GM23338 (cell line): ENCODE measurements at regions not wholly inside any gene's neighbourhood (a gene's known extent, or its start where the extent isn't known, plus 50 kb on each side); places are given as distances from the start of the nearest gene placed in this dataset.

ENCODE experiments used
- ATAC-seq: fragments of 200-7000 bp; cut with Tn5 transposase; 3 replicates; pipeline ENCODE4 v1.9.1; 2020
- DNase-seq: peaks from one replicate; pipeline ENCODE4 v3.0.0-alpha.2; 2015; ENCODE audit warnings: low spot score
- H2AFZ ChIP-seq: fragments of 200-600 bp; sonication (generic); 2 replicates; pipeline ENCODE4 v1.8.0; 2016; ENCODE audit warnings: antibody characterized with exemption, mild to moderate bottlenecking, moderate library complexity
- H3F3A ChIP-seq: fragments of 200-600 bp; sonication (generic); replicated peaks from 2 replicates; pipeline ENCODE4 v1.8.0; 2017; ENCODE audit warnings: antibody characterized with exemption, mixed run types, low read depth
- H3K27ac ChIP-seq: fragments of 200-600 bp; sonication (generic); 2 replicates; pipeline ENCODE4 v1.6.1; 2016; ENCODE audit warnings: low read depth
- H3K27me3 ChIP-seq: fragments of 200-600 bp; sonication (generic); 2 replicates; pipeline ENCODE4 v1.8.0; 2016; ENCODE audit warnings: mild to moderate bottlenecking, mixed run types, moderate library complexity; ENCODE audit not compliant: insufficient read depth
- H3K36me3 ChIP-seq: fragments of 200-600 bp; sonication (generic); 2 replicates; pipeline ENCODE4 v1.8.0; 2016; ENCODE audit warnings: mild to moderate bottlenecking; ENCODE audit not compliant: insufficient read depth
- H3K4me1 ChIP-seq: fragments of 200-600 bp; sonication (generic); 2 replicates; pipeline ENCODE4 v1.8.0; 2016; ENCODE audit warnings: mild to moderate bottlenecking, moderate library complexity; ENCODE audit not compliant: insufficient read depth
- H3K4me2 ChIP-seq: fragments of 200-600 bp; sonication (generic); 2 replicates; pipeline ENCODE4 v1.7.1; 2017; ENCODE audit warnings: mixed run types
- H3K4me3 ChIP-seq: fragments of 200-600 bp; sonication (generic); 2 replicates; pipeline ENCODE4 v1.6.1; 2016; ENCODE audit warnings: mixed run types
- H3K79me2 ChIP-seq: fragments of 200-600 bp; sonication (generic); replicated peaks from 2 replicates; pipeline ENCODE4 v1.8.0; 2017; ENCODE audit warnings: mild to moderate bottlenecking; ENCODE audit not compliant: insufficient read depth
- H3K9me2 ChIP-seq: fragments of 200-600 bp; sonication (generic); 2 replicates; pipeline ENCODE4 v1.8.0; 2017; ENCODE audit not compliant: insufficient read depth
- H4K20me1 ChIP-seq: fragments of 200-600 bp; sonication (generic); replicated peaks from 2 replicates; pipeline ENCODE4 v1.8.0; 2017; ENCODE audit warnings: mild to moderate bottlenecking; ENCODE audit not compliant: insufficient read depth
- H3K27ac Mint-ChIP-seq: 2 replicates; pipeline ENCODE4 v1.8.0; 2020; ENCODE audit warnings: inconsistent platforms, mild to moderate bottlenecking, moderate library complexity, mixed read lengths
- H3K27me3 Mint-ChIP-seq: 3 replicates; pipeline ENCODE4 v1.8.0; 2022; ENCODE audit warnings: low read depth, mild to moderate bottlenecking, moderate library complexity, mixed read lengths, inconsistent platforms; ENCODE audit not compliant: insufficient read depth, poor library complexity
- H3K36me3 Mint-ChIP-seq: 3 replicates; pipeline ENCODE4 v1.8.0; 2021; ENCODE audit warnings: low read depth, mild to moderate bottlenecking, inconsistent platforms, moderate library complexity, mixed read lengths
- H3K4me1 Mint-ChIP-seq: 3 replicates; pipeline ENCODE4 v1.8.0; 2020; ENCODE audit warnings: mild to moderate bottlenecking, inconsistent platforms, mixed read lengths
- H3K4me3 Mint-ChIP-seq: 3 replicates; pipeline ENCODE4 v1.8.0; 2021; ENCODE audit warnings: moderate library complexity, mild to moderate bottlenecking, inconsistent platforms, mixed read lengths
- H3K9me3 Mint-ChIP-seq: 3 replicates; pipeline ENCODE4 v1.8.0; 2020; ENCODE audit warnings: moderate library complexity, mild to moderate bottlenecking, inconsistent platforms, mixed read lengths
- CREB1 ChIP-seq: fragments of 250-450 bp; sonication (Bioruptor Pico); IDR thresholded peaks from 2 replicates; pipeline ENCODE4 v1.5.0; 2020; ENCODE audit warnings: low read depth, mild to moderate bottlenecking, moderate library complexity
- EZH2 ChIP-seq: fragments of 200-600 bp; sonication (generic); IDR thresholded peaks from one replicate; pipeline ENCODE4 v1.8.0; 2017; ENCODE audit warnings: antibody characterized with exemption, mild to moderate bottlenecking, low read depth; ENCODE audit not compliant: unreplicated experiment
- EZH2phosphoT487 ChIP-seq: fragments of 200-600 bp; sonication (generic); IDR thresholded peaks from one replicate; pipeline ENCODE4 v1.8.1; 2018; ENCODE audit warnings: antibody characterized with exemption; ENCODE audit not compliant: unreplicated experiment
- JUNB ChIP-seq: IDR thresholded peaks from one replicate; pipeline ENCODE4 v1.6.1; 2016; ENCODE audit warnings: antibody characterized with exemption; ENCODE audit not compliant: unreplicated experiment
- NANOG ChIP-seq: IDR thresholded peaks from 2 replicates; pipeline ENCODE4 v1.6.1; 2016; ENCODE audit warnings: antibody characterized with exemption, borderline replicate concordance
- POLR2AphosphoS5 ChIP-seq: IDR thresholded peaks from 2 replicates; pipeline ENCODE4 v1.6.1; 2016; ENCODE audit warnings: antibody characterized with exemption, low read depth
- STAT1 ChIP-seq: IDR thresholded peaks from one replicate; pipeline ENCODE4 v1.6.1; 2016; ENCODE audit warnings: antibody characterized with exemption; ENCODE audit not compliant: unreplicated experiment
- ZNF114 ChIP-seq: fragments of 250-450 bp; sonication (Bioruptor Pico); IDR thresholded peaks from 2 replicates; pipeline ENCODE4 v1.5.0; 2020; ENCODE audit warnings: mild to moderate bottlenecking, moderate library complexity
- ZNF331 ChIP-seq: fragments of 250-450 bp; sonication (Bioruptor Pico); IDR thresholded peaks from 2 replicates; pipeline ENCODE4 v1.5.0; 2020; ENCODE audit warnings: low read depth, mild to moderate bottlenecking, moderate library complexity
- TF ChIP-seq, protein P1 (sequence below): IDR thresholded peaks from one replicate; pipeline ENCODE4 v1.6.1; 2018; ENCODE audit warnings: antibody characterized with exemption; ENCODE audit not compliant: unreplicated experiment
- TF ChIP-seq, protein P2 (sequence below): IDR thresholded peaks from 2 replicates; pipeline ENCODE4 v1.6.1; 2016; ENCODE audit warnings: antibody characterized with exemption
- TF ChIP-seq, protein P3 (sequence below), 2 experiments: fragments of 200-600 bp in 1 of 2; sonication (generic) in 1 of 2; conservative IDR thresholded peaks; 2 replicates each; pipeline versions ENCODE4 v1.5.1 to v1.6.1; 2016 to 2017; ENCODE audit warnings: antibody characterized with exemption in 2 of 2, low read depth in 2 of 2, mild to moderate bottlenecking in 2 of 2, moderate library complexity in 1 of 2
- TF ChIP-seq, protein P4 (sequence below): fragments of 250-450 bp; sonication (Bioruptor Pico); IDR thresholded peaks from 2 replicates; pipeline ENCODE4 v1.5.0; 2020; ENCODE audit warnings: mild to moderate bottlenecking, moderate library complexity

DNA sequence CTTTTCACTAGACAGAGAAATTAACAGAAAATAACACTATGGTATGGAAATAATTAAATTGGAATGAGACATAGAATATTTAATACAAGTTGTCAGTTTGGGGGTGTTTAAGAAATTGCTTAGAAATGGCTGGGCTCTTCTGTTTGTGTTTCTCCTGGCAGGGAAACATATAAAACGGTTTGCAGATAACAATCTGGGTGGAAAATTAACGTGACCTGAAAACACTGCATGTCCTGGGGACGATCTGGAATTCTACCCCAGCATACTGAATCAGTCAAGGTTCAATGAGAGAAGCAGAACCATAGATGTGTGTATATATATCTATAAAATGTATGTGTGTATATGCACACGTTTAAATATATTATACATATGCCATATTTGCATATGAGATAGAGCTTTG lies 109.8 kb downstream of the SPATA18 start:
- peaks cover 2% of the 10 kb centered on the region for H3K27me3 Mint-ChIP-seq
- H3K4me3 Mint-ChIP-seq = no peak overlapping the region
- no peaks in the 10 kb centered on the region for H3K9me3 Mint-ChIP-seq
- H2AFZ ChIP-seq = no peak overlapping the region
- TF ChIP-seq ZNF114 (CRISPR knock-in tag) (no peak), EZH2phosphoT487 (no peak), CREB1 (CRISPR knock-in tag) (no peak), STAT1 (no peak), POLR2AphosphoS5 (no peak), NANOG (no peak), ZNF331 (CRISPR knock-in tag) (no peak), EZH2 (no peak), JUNB (no peak)
- TF ChIP-seq, protein P1, sequence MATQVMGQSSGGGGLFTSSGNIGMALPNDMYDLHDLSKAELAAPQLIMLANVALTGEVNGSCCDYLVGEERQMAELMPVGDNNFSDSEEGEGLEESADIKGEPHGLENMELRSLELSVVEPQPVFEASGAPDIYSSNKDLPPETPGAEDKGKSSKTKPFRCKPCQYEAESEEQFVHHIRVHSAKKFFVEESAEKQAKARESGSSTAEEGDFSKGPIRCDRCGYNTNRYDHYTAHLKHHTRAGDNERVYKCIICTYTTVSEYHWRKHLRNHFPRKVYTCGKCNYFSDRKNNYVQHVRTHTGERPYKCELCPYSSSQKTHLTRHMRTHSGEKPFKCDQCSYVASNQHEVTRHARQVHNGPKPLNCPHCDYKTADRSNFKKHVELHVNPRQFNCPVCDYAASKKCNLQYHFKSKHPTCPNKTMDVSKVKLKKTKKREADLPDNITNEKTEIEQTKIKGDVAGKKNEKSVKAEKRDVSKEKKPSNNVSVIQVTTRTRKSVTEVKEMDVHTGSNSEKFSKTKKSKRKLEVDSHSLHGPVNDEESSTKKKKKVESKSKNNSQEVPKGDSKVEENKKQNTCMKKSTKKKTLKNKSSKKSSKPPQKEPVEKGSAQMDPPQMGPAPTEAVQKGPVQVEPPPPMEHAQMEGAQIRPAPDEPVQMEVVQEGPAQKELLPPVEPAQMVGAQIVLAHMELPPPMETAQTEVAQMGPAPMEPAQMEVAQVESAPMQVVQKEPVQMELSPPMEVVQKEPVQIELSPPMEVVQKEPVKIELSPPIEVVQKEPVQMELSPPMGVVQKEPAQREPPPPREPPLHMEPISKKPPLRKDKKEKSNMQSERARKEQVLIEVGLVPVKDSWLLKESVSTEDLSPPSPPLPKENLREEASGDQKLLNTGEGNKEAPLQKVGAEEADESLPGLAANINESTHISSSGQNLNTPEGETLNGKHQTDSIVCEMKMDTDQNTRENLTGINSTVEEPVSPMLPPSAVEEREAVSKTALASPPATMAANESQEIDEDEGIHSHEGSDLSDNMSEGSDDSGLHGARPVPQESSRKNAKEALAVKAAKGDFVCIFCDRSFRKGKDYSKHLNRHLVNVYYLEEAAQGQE = no peak
- TF ChIP-seq, protein P2, sequence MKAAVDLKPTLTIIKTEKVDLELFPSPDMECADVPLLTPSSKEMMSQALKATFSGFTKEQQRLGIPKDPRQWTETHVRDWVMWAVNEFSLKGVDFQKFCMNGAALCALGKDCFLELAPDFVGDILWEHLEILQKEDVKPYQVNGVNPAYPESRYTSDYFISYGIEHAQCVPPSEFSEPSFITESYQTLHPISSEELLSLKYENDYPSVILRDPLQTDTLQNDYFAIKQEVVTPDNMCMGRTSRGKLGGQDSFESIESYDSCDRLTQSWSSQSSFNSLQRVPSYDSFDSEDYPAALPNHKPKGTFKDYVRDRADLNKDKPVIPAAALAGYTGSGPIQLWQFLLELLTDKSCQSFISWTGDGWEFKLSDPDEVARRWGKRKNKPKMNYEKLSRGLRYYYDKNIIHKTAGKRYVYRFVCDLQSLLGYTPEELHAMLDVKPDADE = no peak
- TF ChIP-seq, protein P3, sequence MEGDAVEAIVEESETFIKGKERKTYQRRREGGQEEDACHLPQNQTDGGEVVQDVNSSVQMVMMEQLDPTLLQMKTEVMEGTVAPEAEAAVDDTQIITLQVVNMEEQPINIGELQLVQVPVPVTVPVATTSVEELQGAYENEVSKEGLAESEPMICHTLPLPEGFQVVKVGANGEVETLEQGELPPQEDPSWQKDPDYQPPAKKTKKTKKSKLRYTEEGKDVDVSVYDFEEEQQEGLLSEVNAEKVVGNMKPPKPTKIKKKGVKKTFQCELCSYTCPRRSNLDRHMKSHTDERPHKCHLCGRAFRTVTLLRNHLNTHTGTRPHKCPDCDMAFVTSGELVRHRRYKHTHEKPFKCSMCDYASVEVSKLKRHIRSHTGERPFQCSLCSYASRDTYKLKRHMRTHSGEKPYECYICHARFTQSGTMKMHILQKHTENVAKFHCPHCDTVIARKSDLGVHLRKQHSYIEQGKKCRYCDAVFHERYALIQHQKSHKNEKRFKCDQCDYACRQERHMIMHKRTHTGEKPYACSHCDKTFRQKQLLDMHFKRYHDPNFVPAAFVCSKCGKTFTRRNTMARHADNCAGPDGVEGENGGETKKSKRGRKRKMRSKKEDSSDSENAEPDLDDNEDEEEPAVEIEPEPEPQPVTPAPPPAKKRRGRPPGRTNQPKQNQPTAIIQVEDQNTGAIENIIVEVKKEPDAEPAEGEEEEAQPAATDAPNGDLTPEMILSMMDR (conservative IDR thresholded peaks at IDR 0.05; ENCODE audit: low read depth in 2 of 2) = no peak
- TF ChIP-seq, protein P4, sequence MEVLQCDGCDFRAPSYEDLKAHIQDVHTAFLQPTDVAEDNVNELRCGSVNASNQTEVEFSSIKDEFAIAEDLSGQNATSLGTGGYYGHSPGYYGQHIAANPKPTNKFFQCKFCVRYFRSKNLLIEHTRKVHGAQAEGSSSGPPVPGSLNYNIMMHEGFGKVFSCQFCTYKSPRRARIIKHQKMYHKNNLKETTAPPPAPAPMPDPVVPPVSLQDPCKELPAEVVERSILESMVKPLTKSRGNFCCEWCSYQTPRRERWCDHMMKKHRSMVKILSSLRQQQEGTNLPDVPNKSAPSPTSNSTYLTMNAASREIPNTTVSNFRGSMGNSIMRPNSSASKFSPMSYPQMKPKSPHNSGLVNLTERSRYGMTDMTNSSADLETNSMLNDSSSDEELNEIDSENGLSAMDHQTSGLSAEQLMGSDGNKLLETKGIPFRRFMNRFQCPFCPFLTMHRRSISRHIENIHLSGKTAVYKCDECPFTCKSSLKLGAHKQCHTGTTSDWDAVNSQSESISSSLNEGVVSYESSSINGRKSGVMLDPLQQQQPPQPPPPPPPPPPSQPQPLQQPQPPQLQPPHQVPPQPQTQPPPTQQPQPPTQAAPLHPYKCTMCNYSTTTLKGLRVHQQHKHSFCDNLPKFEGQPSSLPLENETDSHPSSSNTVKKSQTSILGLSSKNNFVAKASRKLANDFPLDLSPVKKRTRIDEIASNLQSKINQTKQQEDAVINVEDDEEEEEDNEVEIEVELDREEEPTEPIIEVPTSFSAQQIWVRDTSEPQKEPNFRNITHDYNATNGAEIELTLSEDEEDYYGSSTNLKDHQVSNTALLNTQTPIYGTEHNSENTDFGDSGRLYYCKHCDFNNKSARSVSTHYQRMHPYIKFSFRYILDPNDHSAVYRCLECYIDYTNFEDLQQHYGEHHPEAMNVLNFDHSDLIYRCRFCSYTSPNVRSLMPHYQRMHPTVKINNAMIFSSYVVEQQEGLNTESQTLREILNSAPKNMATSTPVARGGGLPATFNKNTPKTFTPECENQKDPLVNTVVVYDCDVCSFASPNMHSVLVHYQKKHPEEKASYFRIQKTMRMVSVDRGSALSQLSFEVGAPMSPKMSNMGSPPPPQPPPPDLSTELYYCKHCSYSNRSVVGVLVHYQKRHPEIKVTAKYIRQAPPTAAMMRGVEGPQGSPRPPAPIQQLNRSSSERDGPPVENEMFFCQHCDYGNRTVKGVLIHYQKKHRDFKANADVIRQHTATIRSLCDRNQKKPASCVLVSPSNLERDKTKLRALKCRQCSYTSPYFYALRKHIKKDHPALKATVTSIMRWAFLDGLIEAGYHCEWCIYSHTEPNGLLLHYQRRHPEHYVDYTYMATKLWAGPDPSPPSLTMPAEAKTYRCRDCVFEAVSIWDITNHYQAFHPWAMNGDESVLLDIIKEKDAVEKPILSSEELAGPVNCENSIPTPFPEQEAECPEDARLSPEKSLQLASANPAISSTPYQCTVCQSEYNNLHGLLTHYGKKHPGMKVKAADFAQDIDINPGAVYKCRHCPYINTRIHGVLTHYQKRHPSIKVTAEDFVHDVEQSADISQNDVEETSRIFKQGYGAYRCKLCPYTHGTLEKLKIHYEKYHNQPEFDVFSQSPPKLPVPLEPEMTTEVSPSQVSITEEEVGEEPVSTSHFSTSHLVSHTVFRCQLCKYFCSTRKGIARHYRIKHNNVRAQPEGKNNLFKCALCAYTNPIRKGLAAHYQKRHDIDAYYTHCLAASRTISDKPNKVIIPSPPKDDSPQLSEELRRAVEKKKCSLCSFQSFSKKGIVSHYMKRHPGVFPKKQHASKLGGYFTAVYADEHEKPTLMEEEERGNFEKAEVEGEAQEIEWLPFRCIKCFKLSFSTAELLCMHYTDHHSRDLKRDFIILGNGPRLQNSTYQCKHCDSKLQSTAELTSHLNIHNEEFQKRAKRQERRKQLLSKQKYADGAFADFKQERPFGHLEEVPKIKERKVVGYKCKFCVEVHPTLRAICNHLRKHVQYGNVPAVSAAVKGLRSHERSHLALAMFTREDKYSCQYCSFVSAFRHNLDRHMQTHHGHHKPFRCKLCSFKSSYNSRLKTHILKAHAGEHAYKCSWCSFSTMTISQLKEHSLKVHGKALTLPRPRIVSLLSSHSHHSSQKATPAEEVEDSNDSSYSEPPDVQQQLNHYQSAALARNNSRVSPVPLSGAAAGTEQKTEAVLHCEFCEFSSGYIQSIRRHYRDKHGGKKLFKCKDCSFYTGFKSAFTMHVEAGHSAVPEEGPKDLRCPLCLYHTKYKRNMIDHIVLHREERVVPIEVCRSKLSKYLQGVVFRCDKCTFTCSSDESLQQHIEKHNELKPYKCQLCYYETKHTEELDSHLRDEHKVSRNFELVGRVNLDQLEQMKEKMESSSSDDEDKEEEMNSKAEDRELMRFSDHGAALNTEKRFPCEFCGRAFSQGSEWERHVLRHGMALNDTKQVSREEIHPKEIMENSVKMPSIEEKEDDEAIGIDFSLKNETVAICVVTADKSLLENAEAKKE (CRISPR knock-in tag) = no peak
- H3K4me2 ChIP-seq = no peak overlapping the region
- no peak overlapping the region for H3K4me3 ChIP-seq
- H3K27ac Mint-ChIP-seq = no peak overlapping the region
- no peaks in the 10 kb centered on the region for H3K36me3 Mint-ChIP-seq
- no peak for ATAC-seq
- H3K27ac ChIP-seq = no peak overlapping the region
- no peaks in the 10 kb centered on the region for H3F3A ChIP-seq
- peaks cover 19% of the 10 kb centered on the region for H3K9me2 ChIP-seq
- no peaks in the 10 kb centered on the region for H3K36me3 ChIP-seq
- H3K79me2 ChIP-seq = no peaks in the 10 kb centered on the region
- DNase-seq = no peak
- no peaks in the 10 kb centered on the region for H3K27me3 ChIP-seq
- H3K4me1 Mint-ChIP-seq = no peaks in the 10 kb centered on the region
- H4K20me1 ChIP-seq = no peaks in the 10 kb centered on the region
- H3K4me1 ChIP-seq = no peaks in the 10 kb centered on the region
